Testis (tissue), 2 donors: ENCODE measurements at regions not wholly inside any gene's neighbourhood (a gene's known extent, or its start where the extent isn't known, plus 50 kb on each side); places are given as distances from the start of the nearest gene placed in this dataset.

Source experiments
- POLR2A ChIP-seq: fragments of 450-650 bp; IDR thresholded peaks from one replicate; pipeline ENCODE4 v1.6.1; 2017; ENCODE audit warnings: antibody characterized with exemption, mild to moderate bottlenecking, moderate library complexity
- TF ChIP-seq, protein P1 (sequence below), 3 experiments: fragments of 450-650 bp in 2 of 3; fragments of 200-600 bp in 1 of 3; sonication (generic) in 1 of 3; IDR thresholded peaks; one replicate each; pipeline ENCODE4 v1.5.1; 2016 to 2019; ENCODE audit warnings: antibody characterized with exemption in 3 of 3, mild to moderate bottlenecking in 2 of 3, moderate library complexity in 1 of 3

DNA sequence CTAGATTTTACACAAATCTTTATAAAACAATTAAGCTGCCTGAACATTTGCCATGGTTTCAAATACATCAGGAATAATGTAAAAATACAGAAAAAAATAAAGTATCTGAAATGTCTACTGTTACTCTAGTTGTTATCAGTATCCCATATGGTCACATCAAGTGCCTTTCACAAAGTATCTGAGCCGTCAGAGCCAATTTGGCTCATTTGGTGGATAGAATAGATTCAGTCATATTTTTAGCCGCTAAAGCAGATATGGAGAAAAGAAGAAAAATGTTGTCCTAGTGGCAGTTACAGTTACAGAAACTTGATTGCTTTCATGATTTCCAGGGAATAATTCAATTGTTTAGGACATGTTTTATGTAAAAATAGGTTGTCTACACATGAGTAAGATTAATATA is 641.1 kb downstream of the RAPGEF2 start:
- TF ChIP-seq, protein P1, sequence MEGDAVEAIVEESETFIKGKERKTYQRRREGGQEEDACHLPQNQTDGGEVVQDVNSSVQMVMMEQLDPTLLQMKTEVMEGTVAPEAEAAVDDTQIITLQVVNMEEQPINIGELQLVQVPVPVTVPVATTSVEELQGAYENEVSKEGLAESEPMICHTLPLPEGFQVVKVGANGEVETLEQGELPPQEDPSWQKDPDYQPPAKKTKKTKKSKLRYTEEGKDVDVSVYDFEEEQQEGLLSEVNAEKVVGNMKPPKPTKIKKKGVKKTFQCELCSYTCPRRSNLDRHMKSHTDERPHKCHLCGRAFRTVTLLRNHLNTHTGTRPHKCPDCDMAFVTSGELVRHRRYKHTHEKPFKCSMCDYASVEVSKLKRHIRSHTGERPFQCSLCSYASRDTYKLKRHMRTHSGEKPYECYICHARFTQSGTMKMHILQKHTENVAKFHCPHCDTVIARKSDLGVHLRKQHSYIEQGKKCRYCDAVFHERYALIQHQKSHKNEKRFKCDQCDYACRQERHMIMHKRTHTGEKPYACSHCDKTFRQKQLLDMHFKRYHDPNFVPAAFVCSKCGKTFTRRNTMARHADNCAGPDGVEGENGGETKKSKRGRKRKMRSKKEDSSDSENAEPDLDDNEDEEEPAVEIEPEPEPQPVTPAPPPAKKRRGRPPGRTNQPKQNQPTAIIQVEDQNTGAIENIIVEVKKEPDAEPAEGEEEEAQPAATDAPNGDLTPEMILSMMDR (IDR thresholded peaks at IDR 0.05): no peak
- TF ChIP-seq POLR2A: no peak
